KMS-11 (cell line): ENCODE measurements at regions not wholly inside any gene's neighbourhood (a gene's known extent, or its start where the extent isn't known, plus 50 kb on each side); places are given as distances from the start of the nearest gene placed in this dataset.

Source experiments
- H2AFZ ChIP-seq: fragments of 200-600 bp; sonication (generic); 2 replicates; pipeline ENCODE4 v1.6.1; 2016; ENCODE audit warnings: antibody characterized with exemption, mixed run types, low read depth
- H3K27ac ChIP-seq: fragments of 200-600 bp; sonication (generic); 2 replicates; pipeline ENCODE4 v1.6.1; 2016; ENCODE audit warnings: mild to moderate bottlenecking, mixed run types
- H3K27me3 ChIP-seq: fragments of 200-600 bp; sonication (generic); 2 replicates; pipeline ENCODE4 v1.6.1; 2017; ENCODE audit warnings: mild to moderate bottlenecking, low read depth, mixed run types, moderate library complexity; ENCODE audit not compliant: insufficient read depth
- H3K36me3 ChIP-seq: fragments of 200-600 bp; sonication (generic); 2 replicates; pipeline ENCODE4 v1.6.1; 2017; ENCODE audit warnings: mild to moderate bottlenecking, mixed run types; ENCODE audit not compliant: insufficient read depth
- H3K4me1 ChIP-seq: fragments of 200-600 bp; sonication (generic); 2 replicates; pipeline ENCODE4 v1.6.1; 2016; ENCODE audit warnings: mild to moderate bottlenecking, low read depth, mixed run types; ENCODE audit not compliant: poor library complexity, severe bottlenecking
- H3K4me2 ChIP-seq: fragments of 200-600 bp; sonication (generic); 2 replicates; pipeline ENCODE4 v1.7.0; 2016; ENCODE audit warnings: mild to moderate bottlenecking, mixed run types
- H3K4me3 ChIP-seq: fragments of 200-600 bp; sonication (generic); IDR thresholded peaks from 2 replicates; pipeline ENCODE4 v1.6.1; 2017; ENCODE audit warnings: low read depth, low read length, mixed read lengths; ENCODE audit not compliant: insufficient read depth
- H3K79me2 ChIP-seq: fragments of 200-600 bp; sonication (generic); 2 replicates; pipeline ENCODE4 v1.6.1; 2016; ENCODE audit warnings: low read depth, mixed run types; ENCODE audit not compliant: insufficient read depth
- H3K9ac ChIP-seq: fragments of 200-600 bp; sonication (generic); 2 replicates; pipeline ENCODE4 v1.6.1; 2016; ENCODE audit warnings: mild to moderate bottlenecking, mixed run types
- H4K20me1 ChIP-seq: fragments of 200-600 bp; sonication (generic); 2 replicates; pipeline ENCODE4 v1.6.1; 2016; ENCODE audit warnings: mild to moderate bottlenecking, mixed run types; ENCODE audit not compliant: insufficient read depth
- TF ChIP-seq, protein P1 (sequence below): fragments of 200-600 bp; sonication (generic); conservative IDR thresholded peaks from 2 replicates; pipeline ENCODE4 v1.6.1; 2017; ENCODE audit warnings: low read depth, mild to moderate bottlenecking, antibody characterized with exemption, low read length, moderate library complexity, mixed read lengths

DNA sequence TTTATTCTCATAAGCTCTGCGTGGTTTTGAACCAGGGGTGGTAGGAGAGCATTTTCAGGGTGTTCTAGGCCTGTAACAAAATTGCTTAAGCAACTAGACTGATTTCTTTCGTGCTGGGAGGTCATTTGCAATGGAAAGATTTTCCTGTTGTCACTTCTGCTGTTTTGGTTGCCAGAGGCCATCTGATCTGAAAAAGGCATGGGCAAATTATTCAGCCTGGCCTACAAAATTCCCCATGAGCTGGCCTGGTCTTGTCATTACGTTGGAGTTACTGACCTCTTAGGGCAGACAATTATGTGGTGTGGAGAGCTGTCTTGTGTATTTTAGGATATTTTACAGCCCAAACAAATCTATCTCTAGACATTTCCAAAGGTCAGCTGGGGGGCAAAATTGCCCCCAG is 444.4 kb upstream of the DAB1 start:
- Histone ChIP-seq H3K27ac (no peak overlapping the region), H3K27me3 (no peaks in the 10 kb centered on the region), H3K36me3 (no peaks in the 10 kb centered on the region), H2AFZ (no peak overlapping the region), H3K79me2 (no peaks in the 10 kb centered on the region), H3K4me2 (no peak overlapping the region), H3K4me1 (no peaks in the 10 kb centered on the region), H3K4me3 (no peak overlapping the region), H4K20me1 (no peaks in the 10 kb centered on the region), H3K9ac (no peak overlapping the region)
- TF ChIP-seq, protein P1, sequence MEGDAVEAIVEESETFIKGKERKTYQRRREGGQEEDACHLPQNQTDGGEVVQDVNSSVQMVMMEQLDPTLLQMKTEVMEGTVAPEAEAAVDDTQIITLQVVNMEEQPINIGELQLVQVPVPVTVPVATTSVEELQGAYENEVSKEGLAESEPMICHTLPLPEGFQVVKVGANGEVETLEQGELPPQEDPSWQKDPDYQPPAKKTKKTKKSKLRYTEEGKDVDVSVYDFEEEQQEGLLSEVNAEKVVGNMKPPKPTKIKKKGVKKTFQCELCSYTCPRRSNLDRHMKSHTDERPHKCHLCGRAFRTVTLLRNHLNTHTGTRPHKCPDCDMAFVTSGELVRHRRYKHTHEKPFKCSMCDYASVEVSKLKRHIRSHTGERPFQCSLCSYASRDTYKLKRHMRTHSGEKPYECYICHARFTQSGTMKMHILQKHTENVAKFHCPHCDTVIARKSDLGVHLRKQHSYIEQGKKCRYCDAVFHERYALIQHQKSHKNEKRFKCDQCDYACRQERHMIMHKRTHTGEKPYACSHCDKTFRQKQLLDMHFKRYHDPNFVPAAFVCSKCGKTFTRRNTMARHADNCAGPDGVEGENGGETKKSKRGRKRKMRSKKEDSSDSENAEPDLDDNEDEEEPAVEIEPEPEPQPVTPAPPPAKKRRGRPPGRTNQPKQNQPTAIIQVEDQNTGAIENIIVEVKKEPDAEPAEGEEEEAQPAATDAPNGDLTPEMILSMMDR, result no peak

DNA sequence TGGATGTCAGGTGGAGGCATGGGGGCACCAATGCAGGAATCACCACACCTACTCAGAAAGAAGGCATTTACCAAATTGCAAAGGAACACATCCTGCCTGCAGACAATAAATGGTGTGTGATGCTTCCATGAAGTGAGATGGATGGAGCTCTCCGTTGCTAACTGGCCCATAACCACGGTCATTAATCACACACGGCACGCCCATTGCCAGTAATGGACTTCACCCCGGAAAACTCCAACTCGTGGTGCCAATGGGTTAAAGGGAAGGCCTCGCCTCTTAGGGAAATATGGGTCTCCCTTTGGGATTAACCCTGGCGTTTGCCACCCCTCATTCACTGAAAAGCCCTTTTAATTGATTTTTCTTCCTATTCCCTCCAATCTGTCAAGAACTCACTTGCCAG is 443.1 kb upstream of the DAB1 start:
- TF ChIP-seq, protein P1, result no peak
- no peaks in the 10 kb centered on the region for H4K20me1 ChIP-seq
- H3K4me3 ChIP-seq, result no peak overlapping the region
- no peaks in the 10 kb centered on the region for H3K36me3 ChIP-seq
- no peak overlapping the region for H2AFZ ChIP-seq
- no peaks in the 10 kb centered on the region for H3K4me1 ChIP-seq
- H3K79me2 ChIP-seq, result no peaks in the 10 kb centered on the region
- H3K27ac ChIP-seq, result no peak overlapping the region
- H3K9ac ChIP-seq, result no peak overlapping the region
- H3K27me3 ChIP-seq, result no peaks in the 10 kb centered on the region
- H3K4me2 ChIP-seq, result no peak overlapping the region

DNA sequence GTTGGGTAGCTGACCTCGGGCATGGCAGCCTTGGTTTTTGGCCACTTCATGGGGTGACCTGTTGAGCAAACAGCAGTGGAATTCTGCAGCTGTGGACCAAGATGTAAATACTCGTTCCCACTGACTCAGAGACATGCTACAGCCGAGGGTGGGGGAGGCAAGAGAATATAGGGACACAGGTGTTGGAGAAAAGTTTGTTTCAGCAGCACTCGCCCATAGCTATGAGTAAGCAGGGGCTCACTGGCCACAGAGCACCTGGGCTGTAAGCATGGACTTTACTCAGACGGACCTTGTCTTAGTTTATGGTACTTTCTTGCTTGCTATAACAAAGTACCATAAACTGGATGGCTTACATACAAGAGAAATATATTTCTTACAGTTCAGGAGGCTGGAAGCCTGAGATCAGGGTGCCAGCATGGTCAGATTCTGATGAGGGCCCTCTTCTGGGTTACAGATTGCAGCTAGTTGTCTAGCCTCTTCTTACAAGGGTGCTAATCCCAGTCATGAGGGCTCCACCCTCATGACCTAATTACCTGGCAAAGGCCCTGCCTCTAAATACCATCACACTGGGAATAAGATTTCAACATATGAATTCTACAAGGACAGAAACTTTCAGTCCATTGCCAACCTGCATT is 437.2 kb upstream of the DAB1 start:
- Histone ChIP-seq H4K20me1 (no peaks in the 10 kb centered on the region), H3K4me2 (no peak overlapping the region)

DNA sequence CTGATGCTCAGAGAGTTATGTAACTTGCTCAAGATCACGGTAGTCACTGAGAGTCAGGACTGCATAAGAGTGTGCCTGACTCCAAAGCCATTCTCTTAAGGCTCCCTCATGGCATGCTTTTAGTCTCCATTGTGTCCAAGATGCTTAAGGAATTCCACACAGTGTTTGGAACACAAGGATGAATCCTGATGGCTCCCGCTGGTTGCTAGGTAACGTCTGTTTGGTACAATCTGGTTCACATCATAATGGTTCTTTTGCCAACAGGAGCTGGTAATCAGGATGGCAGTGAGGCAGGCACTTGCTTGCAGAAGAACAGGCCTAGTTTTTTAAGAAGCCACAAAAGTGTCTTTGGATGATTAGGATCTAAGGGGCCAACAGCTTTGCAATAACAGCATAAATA is 436.5 kb upstream of the DAB1 start:
- H3K27ac ChIP-seq, result no peak overlapping the region
- no peak overlapping the region for H3K9ac ChIP-seq
- H3K4me2 ChIP-seq, result no peak overlapping the region
- TF ChIP-seq, protein P1, result no peak
- no peaks in the 10 kb centered on the region for H3K4me1 ChIP-seq
- no peak overlapping the region for H3K4me3 ChIP-seq
- no peaks in the 10 kb centered on the region for H3K36me3 ChIP-seq
- no peaks in the 10 kb centered on the region for H3K79me2 ChIP-seq
- H2AFZ ChIP-seq, result no peak overlapping the region
- no peaks in the 10 kb centered on the region for H4K20me1 ChIP-seq
- H3K27me3 ChIP-seq, result no peaks in the 10 kb centered on the region

More for the DNA sequence above, 437.2 kb upstream of the DAB1 start:
- TF ChIP-seq, protein P1, result no peak
- no peak overlapping the region for H3K4me3 ChIP-seq
- H2AFZ ChIP-seq, result no peak overlapping the region
- no peaks in the 10 kb centered on the region for H3K79me2 ChIP-seq
- no peak overlapping the region for H3K27ac ChIP-seq
- no peak overlapping the region for H3K9ac ChIP-seq
- H3K4me1 ChIP-seq, result no peaks in the 10 kb centered on the region
- H3K27me3 ChIP-seq, result no peaks in the 10 kb centered on the region
- no peaks in the 10 kb centered on the region for H3K36me3 ChIP-seq
